Chondrocyte (in vitro differentiated cells): ENCODE measurements at regions not wholly inside any gene's neighbourhood (a gene's known extent, or its start where the extent isn't known, plus 50 kb on each side); places are given as distances from the start of the nearest gene placed in this dataset.

ENCODE experiments used
- DNase-seq: peaks from one replicate; pipeline ENCODE4 v3.0.0; 2021; ENCODE audit warnings: mixed read lengths, low spot score
- H3K27ac Mint-ChIP-seq: one replicate; pipeline ENCODE4 v1.8.0; 2021; ENCODE audit warnings: mild to moderate bottlenecking, moderate library complexity, mixed read lengths; ENCODE audit not compliant: unreplicated experiment
- H3K27me3 Mint-ChIP-seq: 2 replicates; pipeline ENCODE4 v1.8.0; 2021; ENCODE audit warnings: low read depth, mixed read lengths
- H3K36me3 Mint-ChIP-seq: 2 replicates; pipeline ENCODE4 v1.8.0; 2021; ENCODE audit warnings: low read depth, mixed read lengths
- H3K4me1 Mint-ChIP-seq: 2 replicates; pipeline ENCODE4 v1.8.0; 2021; ENCODE audit warnings: low read depth, mild to moderate bottlenecking, mixed read lengths
- H3K4me3 Mint-ChIP-seq: one replicate; pipeline ENCODE4 v1.8.0; 2021; ENCODE audit warnings: mild to moderate bottlenecking, moderate library complexity, mixed read lengths; ENCODE audit not compliant: unreplicated experiment
- H3K9me3 Mint-ChIP-seq: 2 replicates; pipeline ENCODE4 v1.8.0; 2021; ENCODE audit warnings: low read depth, mixed read lengths
- TF ChIP-seq, protein P1 (sequence below): fragments of 200-600 bp; sonication (generic); IDR thresholded peaks from 2 replicates; pipeline ENCODE4 v1.5.0; 2021; ENCODE audit warnings: antibody characterized with exemption, mild to moderate bottlenecking, moderate library complexity

DNA sequence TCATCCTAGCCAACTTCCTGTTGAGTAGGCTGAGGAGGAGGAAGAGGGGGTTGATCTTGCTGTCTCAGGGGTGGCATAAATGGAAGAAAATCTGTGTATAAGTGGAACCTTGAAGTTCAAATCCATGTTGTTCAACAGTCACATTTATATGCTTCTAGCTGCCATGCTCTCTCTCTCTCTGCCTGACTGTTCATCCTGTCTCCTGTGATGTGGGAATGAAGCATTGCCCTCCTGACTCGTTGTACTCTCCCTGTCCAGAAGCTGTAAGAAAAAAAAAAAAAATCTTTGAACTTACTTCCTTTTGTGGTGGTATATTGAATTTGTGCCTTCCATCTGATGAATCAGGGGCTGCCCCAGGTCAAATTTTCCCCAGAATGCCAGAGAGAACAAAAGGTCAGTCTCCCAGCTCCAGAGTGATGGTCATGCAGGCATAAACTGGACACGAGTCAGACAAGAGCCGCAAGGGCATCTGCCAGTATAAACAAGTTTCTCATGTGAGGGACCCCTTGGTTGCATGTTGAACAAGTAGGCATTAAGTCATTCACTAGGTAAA lies 257.0 kb downstream of the IDS start:
- Mint-ChIP-seq H3K36me3 (no peaks in the 10 kb centered on the region), H3K4me3 (no peak overlapping the region), H3K27ac (peak overlapping the region; percentile 75), H3K4me1 (peaks cover 11% of the 10 kb centered on the region), H3K9me3 (peaks cover 29% of the 10 kb centered on the region), H3K27me3 (no peaks in the 10 kb centered on the region)
- no peak for DNase-seq
- TF ChIP-seq, protein P1, sequence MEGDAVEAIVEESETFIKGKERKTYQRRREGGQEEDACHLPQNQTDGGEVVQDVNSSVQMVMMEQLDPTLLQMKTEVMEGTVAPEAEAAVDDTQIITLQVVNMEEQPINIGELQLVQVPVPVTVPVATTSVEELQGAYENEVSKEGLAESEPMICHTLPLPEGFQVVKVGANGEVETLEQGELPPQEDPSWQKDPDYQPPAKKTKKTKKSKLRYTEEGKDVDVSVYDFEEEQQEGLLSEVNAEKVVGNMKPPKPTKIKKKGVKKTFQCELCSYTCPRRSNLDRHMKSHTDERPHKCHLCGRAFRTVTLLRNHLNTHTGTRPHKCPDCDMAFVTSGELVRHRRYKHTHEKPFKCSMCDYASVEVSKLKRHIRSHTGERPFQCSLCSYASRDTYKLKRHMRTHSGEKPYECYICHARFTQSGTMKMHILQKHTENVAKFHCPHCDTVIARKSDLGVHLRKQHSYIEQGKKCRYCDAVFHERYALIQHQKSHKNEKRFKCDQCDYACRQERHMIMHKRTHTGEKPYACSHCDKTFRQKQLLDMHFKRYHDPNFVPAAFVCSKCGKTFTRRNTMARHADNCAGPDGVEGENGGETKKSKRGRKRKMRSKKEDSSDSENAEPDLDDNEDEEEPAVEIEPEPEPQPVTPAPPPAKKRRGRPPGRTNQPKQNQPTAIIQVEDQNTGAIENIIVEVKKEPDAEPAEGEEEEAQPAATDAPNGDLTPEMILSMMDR, result no peak

DNA sequence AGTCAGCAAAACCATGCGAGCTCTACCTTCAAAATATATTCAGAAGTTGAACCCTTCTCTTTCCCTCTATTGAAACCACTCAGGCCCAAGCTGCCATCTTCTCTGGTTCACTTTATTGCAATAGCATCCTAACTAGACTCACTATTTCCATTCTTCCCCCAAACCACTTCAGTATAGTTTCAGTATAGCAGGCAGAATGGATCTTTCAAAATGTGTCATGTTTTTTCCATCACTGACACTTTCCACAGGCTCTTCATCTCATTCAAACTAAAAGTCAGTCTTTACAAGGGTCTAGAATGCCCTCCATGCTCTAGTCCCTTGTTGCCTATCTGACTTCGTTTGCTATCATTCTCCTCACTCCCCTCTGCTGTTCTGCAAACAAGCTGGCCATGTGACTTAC lies 274.4 kb downstream of the IDS start:
- Mint-ChIP-seq H3K27ac (no peak overlapping the region), H3K36me3 (peaks cover 4% of the 10 kb centered on the region), H3K4me1 (peaks cover 6% of the 10 kb centered on the region), H3K4me3 (no peak overlapping the region), H3K27me3 (no peaks in the 10 kb centered on the region), H3K9me3 (peaks cover 37% of the 10 kb centered on the region)
- no peak for DNase-seq
- TF ChIP-seq, protein P1, result no peak

DNA sequence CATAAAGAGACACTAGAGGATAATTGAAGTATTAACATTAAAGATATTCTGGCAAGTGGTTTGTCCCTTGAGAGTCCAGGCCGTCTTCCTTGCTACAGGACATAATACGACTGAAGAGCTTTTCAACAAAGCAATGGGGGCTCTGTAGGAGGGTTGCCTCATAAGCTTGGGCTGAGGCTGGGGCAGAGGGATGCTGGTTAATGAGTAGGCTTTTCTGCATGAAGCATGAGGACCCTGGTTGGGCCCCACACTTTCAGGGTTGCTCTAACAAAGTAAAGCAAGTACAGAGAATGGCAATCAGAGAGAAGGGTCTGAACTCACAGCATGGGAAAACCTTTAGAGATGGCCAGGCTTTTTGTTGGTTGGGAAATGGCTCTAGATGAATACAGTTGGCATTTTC lies 281.3 kb downstream of the IDS start:
- no peaks in the 10 kb centered on the region for H3K27me3 Mint-ChIP-seq
- no peak overlapping the region for H3K27ac Mint-ChIP-seq
- H3K36me3 Mint-ChIP-seq, result peaks cover 4% of the 10 kb centered on the region
- DNase-seq, result no peak
- no peak overlapping the region for H3K4me3 Mint-ChIP-seq
- TF ChIP-seq, protein P1, result no peak
- peaks cover 26% of the 10 kb centered on the region for H3K9me3 Mint-ChIP-seq
- H3K4me1 Mint-ChIP-seq, result peaks cover 19% of the 10 kb centered on the region

DNA sequence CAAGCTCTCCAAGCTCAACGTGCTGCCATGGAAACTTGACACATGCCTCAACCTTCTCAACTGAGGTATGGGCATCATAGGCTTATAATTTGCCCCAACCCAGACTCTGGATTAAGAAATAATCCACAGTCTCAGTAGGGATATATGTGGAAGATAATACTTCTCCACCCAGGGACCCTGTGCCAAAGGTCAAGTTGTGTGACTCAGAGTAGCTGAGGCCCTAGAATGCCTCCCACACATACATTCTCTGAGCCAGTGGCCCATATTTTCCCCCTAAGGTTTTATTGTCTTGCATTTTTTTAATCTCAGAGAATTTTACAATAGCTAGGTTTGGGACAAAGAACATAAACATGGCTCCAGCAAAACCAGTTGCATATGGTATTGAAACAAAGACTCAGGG lies 283.1 kb downstream of the IDS start:
- Mint-ChIP-seq H3K27me3 (no peaks in the 10 kb centered on the region), H3K36me3 (no peaks in the 10 kb centered on the region), H3K4me1 (peaks cover 19% of the 10 kb centered on the region), H3K27ac (no peak overlapping the region), H3K9me3 (peaks cover 17% of the 10 kb centered on the region), H3K4me3 (no peak overlapping the region)
- TF ChIP-seq, protein P1, result no peak
- DNase-seq, result no peak

DNA sequence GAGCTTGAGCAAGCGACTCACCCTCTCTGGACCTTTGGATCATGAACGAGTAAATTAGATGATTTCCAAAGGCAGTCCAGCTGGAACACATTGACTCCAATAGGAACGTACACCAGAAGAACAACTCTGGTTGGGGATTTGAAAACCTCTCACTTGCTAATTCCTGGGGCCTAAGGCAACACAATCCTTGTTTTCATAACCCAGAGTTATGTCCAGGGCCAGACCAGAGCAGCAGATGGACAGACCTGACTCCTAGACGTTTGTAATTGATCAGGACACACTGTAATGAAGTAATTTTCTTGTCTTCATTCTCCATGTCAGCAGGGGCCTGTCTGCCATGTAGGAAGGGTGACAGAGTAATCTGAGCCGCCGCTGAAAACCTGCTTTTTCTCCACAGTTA lies 283.9 kb downstream of the IDS start:
- Mint-ChIP-seq H3K36me3 (peaks cover 2% of the 10 kb centered on the region), H3K4me3 (no peak overlapping the region), H3K4me1 (peaks cover 17% of the 10 kb centered on the region), H3K27ac (peak overlapping the region; percentile 62), H3K27me3 (no peaks in the 10 kb centered on the region), H3K9me3 (peaks cover 16% of the 10 kb centered on the region)
- TF ChIP-seq, protein P1, result no peak
- no peak for DNase-seq
